ENCODE measurements at regions not wholly inside any gene's neighbourhood (a gene's known extent, or its start where the extent isn't known, plus 50 kb on each side); places are given as distances from the start of the nearest gene placed in this dataset.

DNA sequence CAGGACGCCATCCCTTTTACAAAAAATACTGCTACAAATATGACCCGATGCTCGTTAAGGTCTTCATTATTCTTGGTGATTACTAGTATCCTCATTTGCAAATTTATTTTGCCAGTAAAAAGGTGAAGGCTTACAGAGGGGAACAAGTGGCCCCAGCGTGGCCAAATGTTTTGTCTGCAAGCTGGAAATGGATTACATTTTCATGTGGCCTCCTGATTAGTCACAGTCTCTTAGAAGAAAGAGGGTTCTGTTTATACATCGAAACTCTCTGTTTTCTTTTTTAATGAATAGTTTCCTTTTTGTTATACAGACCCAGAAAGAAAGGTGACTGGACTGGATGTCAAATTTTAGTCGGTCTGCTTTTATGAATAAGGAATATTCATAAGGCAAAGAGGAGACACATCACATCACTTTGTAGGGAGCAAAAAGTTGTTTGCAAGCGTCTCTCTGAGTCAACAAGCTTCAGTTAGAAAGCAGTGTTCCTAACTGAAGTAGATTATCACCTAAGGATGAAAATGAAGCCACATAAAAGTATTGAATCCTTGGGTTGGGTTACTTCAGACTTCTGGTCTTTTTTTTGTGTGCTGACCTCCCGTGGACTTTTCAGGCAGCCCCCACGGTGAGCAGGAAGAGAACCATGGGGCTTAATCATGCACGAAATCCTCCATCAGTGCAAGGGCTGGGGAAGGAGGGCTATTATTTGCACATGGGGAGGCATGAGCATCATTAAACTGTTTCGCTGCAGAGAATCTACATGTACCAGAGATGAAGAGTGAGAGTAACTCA, 125.6 kb downstream of the ARSF start:
- Histone ChIP-seq H3K9ac (ENCODE audit: low read length) (no peak overlapping the region), H3K79me1 (ENCODE audit: low read length) (no peaks in the 10 kb centered on the region), H3K18ac (ENCODE audit: low read length) (no peak overlapping the region), H3K27me3 (ENCODE audit: insufficient read depth, low read length) (no peaks in the 10 kb centered on the region), H3K23ac (ENCODE audit: low read length) (no peak overlapping the region), H4K12ac (ENCODE audit: low read depth, low read length) (no peak overlapping the region), H4K8ac (ENCODE audit: low read depth, low read length) (no peak overlapping the region), H3K4me2 (ENCODE audit: low read length) (no peak overlapping the region), H2BK12ac (ENCODE audit: low read length) (no peak overlapping the region), H3K79me2 (ENCODE audit: control insufficient read depth, insufficient read depth, low read length, poor library complexity) (no peaks in the 10 kb centered on the region), H2BK120ac (ENCODE audit: insufficient read depth, low read length, poor library complexity) (no peak overlapping the region), H3K4me3 (ENCODE audit: low read depth, low read length) (no peak overlapping the region), H3K36me3 (ENCODE audit: control insufficient read depth in 1 of 2, insufficient read depth in 2 of 2, low read length in 2 of 2) (no peaks in the 10 kb centered on the region), H3K9me3 (ENCODE audit: insufficient read depth, low read depth, low read length) (no peaks in the 10 kb centered on the region), H2AFZ (ENCODE audit: insufficient read depth, low read length, poor library complexity) (no peak overlapping the region), H3K27ac (ENCODE audit: low read depth, low read length) (no peak overlapping the region), H2BK5ac (ENCODE audit: low read depth, low read length, poor library complexity) (no peak overlapping the region), H3K4ac (ENCODE audit: low read depth, low read length) (no peak overlapping the region), H2AK5ac (ENCODE audit: low read length) (no peak overlapping the region), H3K14ac (ENCODE audit: low read length) (no peak overlapping the region), H3K4me1 (ENCODE audit: control insufficient read depth in 1 of 2, insufficient read depth in 2 of 2, low read length in 2 of 2) (no peaks in the 10 kb centered on the region), H4K91ac (ENCODE audit: low read depth, low read length) (no peak overlapping the region)
- WGBS (ENCODE audit: extremely low coverage, insufficient coverage, insufficient read length): no CpG with 5 or more reads among the region's 11 CpGs
- DNase-seq: no peak

DNA sequence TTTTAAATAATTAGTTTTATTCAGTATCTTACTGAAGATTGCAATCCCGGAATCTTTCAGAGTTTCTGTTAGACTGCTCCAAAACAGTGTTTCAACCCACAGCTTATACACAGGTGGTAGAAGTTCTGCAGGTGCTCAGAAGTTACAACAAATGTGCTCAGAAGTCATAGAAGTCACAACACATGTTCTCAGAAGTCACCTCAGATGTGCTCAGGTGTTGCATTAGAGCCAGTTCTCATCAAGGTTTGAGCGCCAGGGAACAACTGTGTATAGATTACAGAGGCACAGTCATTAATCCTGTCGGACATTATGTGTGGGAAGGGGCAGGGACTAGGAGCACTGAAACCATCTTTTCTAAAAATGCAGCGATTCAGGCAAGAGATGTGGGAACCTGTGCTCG, 124.5 kb downstream of the ARSF start:
- no CpG with 5 or more reads among the region's 5 CpGs for WGBS (ENCODE audit: extremely low coverage, insufficient coverage, insufficient read length)
- Histone ChIP-seq H3K9ac (ENCODE audit: low read length) (no peak overlapping the region), H2BK12ac (ENCODE audit: low read length) (no peak overlapping the region), H3K79me1 (ENCODE audit: low read length) (no peaks in the 10 kb centered on the region), H3K9me3 (ENCODE audit: insufficient read depth, low read depth, low read length) (no peaks in the 10 kb centered on the region), H4K8ac (ENCODE audit: low read depth, low read length) (no peak overlapping the region), H3K4me1 (ENCODE audit: control insufficient read depth in 1 of 2, insufficient read depth in 2 of 2, low read length in 2 of 2) (no peaks in the 10 kb centered on the region), H2BK5ac (ENCODE audit: low read depth, low read length, poor library complexity) (no peak overlapping the region), H2AFZ (ENCODE audit: insufficient read depth, low read length, poor library complexity) (no peak overlapping the region), H3K36me3 (ENCODE audit: control insufficient read depth in 1 of 2, insufficient read depth in 2 of 2, low read length in 2 of 2) (no peaks in the 10 kb centered on the region), H3K4me2 (ENCODE audit: low read length) (no peak overlapping the region), H2AK5ac (ENCODE audit: low read length) (no peak overlapping the region), H4K91ac (ENCODE audit: low read depth, low read length) (no peak overlapping the region), H3K79me2 (ENCODE audit: control insufficient read depth, insufficient read depth, low read length, poor library complexity) (no peaks in the 10 kb centered on the region), H3K4ac (ENCODE audit: low read depth, low read length) (no peak overlapping the region), H3K14ac (ENCODE audit: low read length) (no peak overlapping the region), H3K18ac (ENCODE audit: low read length) (no peak overlapping the region), H3K23ac (ENCODE audit: low read length) (no peak overlapping the region), H3K27ac (ENCODE audit: low read depth, low read length) (no peak overlapping the region), H4K12ac (ENCODE audit: low read depth, low read length) (no peak overlapping the region), H3K27me3 (ENCODE audit: insufficient read depth, low read length) (no peaks in the 10 kb centered on the region), H2BK120ac (ENCODE audit: insufficient read depth, low read length, poor library complexity) (no peak overlapping the region), H3K4me3 (ENCODE audit: low read depth, low read length) (no peak overlapping the region)
- no peak for DNase-seq

Measured in trophoblast cell (in vitro differentiated cells and primary cell).